Stimulated activated CD8-positive, alpha-beta memory T cell treated with anti-CD3 and anti-CD28 coated beads, Interleukin-4, amount 100 ng/mL, for 1 hour (primary cell): ENCODE measurements at regions not wholly inside any gene's neighbourhood (a gene's known extent, or its start where the extent isn't known, plus 50 kb on each side); places are given as distances from the start of the nearest gene placed in this dataset.
"Not testable (repeated sequence)": the region's sequence is repeated elsewhere in the genome, so short reads cannot be mapped to it uniquely, and the experiment has no call there.

Source experiments
- DNase-seq, 2 donors: peaks; one replicate each; pipeline ENCODE4 v3.0.0-alpha.2; 2020; ENCODE audit warnings: low read depth in 2 of 2, low spot score in 1 of 2

GRCh38 chr7:21305455-21306235, 122.2 kb upstream of the SP4 start:
- DNase-seq: no peak

- no peak for DNase-seq
These were observed 112.9 kb upstream of the SP4 start for GRCh38 chr7:21314954-21315353.

- no peak for DNase-seq
These were observed 109.6 kb upstream of the SP4 start for GRCh38 chr7:21317966-21318915.

GRCh38 chr7:21318916-21319270, 109.0 kb upstream of the SP4 start:
- no peak for DNase-seq

- no peak for DNase-seq
These were observed 101.6 kb upstream of the SP4 start for GRCh38 chr7:21326241-21326640.

GRCh38 chr7:21326921-21327320, 101.0 kb upstream of the SP4 start:
- no peak for DNase-seq

GRCh38 chr7:21327422-21328409, 100.2 kb upstream of the SP4 start:
- no peak for DNase-seq

GRCh38 chr7:21330462-21331178, 97.3 kb upstream of the SP4 start:
- DNase-seq: no peak

- DNase-seq: no peak
These were observed 93.0 kb upstream of the SP4 start for GRCh38 chr7:21334906-21335305.

- no peak for DNase-seq
These were observed 91.1 kb upstream of the SP4 start for GRCh38 chr7:21336743-21337142.

GRCh38 chr7:21338728-21339164, 89.1 kb upstream of the SP4 start:
- DNase-seq: peak in 1 of 2 donors; percentile 9

- DNase-seq: not testable (repeated sequence)
These were observed 83.0 kb upstream of the SP4 start for GRCh38 chr7:21344900-21345299.

GRCh38 chr7:21345361-21345760, 82.5 kb upstream of the SP4 start:
- DNase-seq: no peak

GRCh38 chr7:21346297-21346696, 81.6 kb upstream of the SP4 start:
- DNase-seq: no peak

GRCh38 chr7:21352540-21353387, 75.1 kb upstream of the SP4 start:
- DNase-seq: no peak

- no peak for DNase-seq
These were observed 74.5 kb upstream of the SP4 start for GRCh38 chr7:21353388-21353780.

GRCh38 chr7:21354284-21354683, 73.6 kb upstream of the SP4 start:
- DNase-seq: no peak

GRCh38 chr7:21355406-21355874, 72.4 kb upstream of the SP4 start:
- DNase-seq: peak in 1 of 2 donors; percentile 9

GRCh38 chr7:21356616-21357015, 71.3 kb upstream of the SP4 start:
- no peak for DNase-seq
